NB4 (cell line): ENCODE measurements at regions not wholly inside any gene's neighbourhood (a gene's known extent, or its start where the extent isn't known, plus 50 kb on each side); places are given as distances from the start of the nearest gene placed in this dataset.

Experiments used
- DNase-seq: peaks from one replicate; pipeline ENCODE4 v3.0.0; 2010; ENCODE audit warnings: low read depth
- H3K4me3 ChIP-seq: one replicate; pipeline ENCODE4 v1.5.1; 2011; ENCODE audit warnings: mild to moderate bottlenecking, low read depth, low read length, moderate library complexity
- CTCF ChIP-seq: IDR thresholded peaks from one replicate; pipeline ENCODE4 v1.5.1; 2012; ENCODE audit warnings: low read depth, low read length
- MYC ChIP-seq: IDR thresholded peaks from 2 replicates; pipeline ENCODE4 v1.6.1; 2011; ENCODE audit warnings: low read depth, low read length
- POLR2A ChIP-seq: IDR thresholded peaks from 2 replicates; pipeline ENCODE4 v1.6.1; 2011; ENCODE audit warnings: mild to moderate bottlenecking; ENCODE audit not compliant: insufficient read length; ENCODE audit errors: extremely low read depth
- TF ChIP-seq, protein P1 (sequence below): IDR thresholded peaks from 2 replicates; pipeline ENCODE4 v1.6.1; 2011; ENCODE audit warnings: low read depth, low read length

GRCh38 chr6:165794179-165794601, 131.1 kb upstream of the PDE10A start:
- no peak for TF ChIP-seq CTCF
- no peak for TF ChIP-seq POLR2A
- TF ChIP-seq MYC = no peak
- TF ChIP-seq, protein P1, sequence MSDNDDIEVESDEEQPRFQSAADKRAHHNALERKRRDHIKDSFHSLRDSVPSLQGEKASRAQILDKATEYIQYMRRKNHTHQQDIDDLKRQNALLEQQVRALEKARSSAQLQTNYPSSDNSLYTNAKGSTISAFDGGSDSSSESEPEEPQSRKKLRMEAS = no peak
- no peak for DNase-seq
- H3K4me3 ChIP-seq = no peak overlapping the region

- TF ChIP-seq CTCF (no peak), MYC (no peak), POLR2A (no peak)
- TF ChIP-seq, protein P1 = no peak
- no peak for DNase-seq
- H3K4me3 ChIP-seq = no peak overlapping the region
These were observed 130.3 kb upstream of the PDE10A start for GRCh38 chr6:165793287-165793825.

DNA sequence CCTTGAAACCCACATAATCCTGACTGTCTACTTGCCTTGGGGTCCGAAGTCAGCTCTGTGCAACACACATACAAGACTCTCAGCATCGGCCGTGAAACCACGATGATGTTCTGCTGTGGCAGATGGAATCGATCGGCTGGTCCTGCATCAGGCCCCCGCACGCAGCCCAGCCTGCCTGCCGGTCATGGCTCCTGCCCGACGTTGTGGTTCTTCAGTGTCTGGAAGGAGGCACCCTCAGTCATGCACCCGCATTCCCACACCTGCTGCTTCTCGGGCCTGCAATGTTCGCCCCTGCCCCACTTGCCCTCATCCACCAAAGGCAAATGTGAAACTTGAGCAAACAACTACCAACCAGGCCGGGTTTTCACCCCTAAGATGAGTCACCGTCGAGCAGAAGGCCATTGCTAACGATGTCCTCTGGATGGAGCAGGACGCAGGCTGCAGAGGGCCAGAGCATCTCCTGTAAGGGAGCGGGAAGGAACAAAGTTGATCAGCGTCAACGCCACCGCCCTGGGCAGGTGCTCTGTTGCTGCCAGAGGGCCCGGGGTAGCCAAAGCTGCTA, 128.9 kb upstream of the PDE10A start:
- H3K4me3 ChIP-seq = no peak overlapping the region
- no peak for DNase-seq
- TF ChIP-seq POLR2A (no peak), CTCF (no peak), MYC (no peak)
- TF ChIP-seq, protein P1 = no peak

- no peak for DNase-seq
- TF ChIP-seq CTCF (no peak), MYC (no peak), POLR2A (no peak)
- TF ChIP-seq, protein P1 = no peak
- H3K4me3 ChIP-seq = no peak overlapping the region
These were observed 128.3 kb upstream of the PDE10A start for GRCh38 chr6:165791306-165791705.

DNA sequence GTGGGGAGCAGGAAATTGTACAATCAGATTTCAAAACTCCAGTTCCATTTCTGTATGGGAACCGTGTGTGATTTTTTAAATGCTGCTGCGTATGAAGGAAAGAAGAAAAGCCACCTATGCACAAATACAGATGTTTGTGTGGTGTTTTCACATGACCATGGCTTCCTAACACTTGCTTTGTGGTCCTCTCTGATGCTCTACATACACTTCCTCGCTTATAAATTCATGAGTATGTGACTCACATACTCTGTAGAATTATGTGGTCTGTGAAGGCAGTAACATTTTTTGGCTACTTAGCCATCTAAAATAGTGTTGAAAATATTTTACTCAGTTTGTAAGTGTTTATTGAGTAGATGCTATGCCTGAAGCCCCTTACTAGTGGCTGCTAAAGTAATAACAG, 119.8 kb upstream of the PDE10A start:
- TF ChIP-seq MYC (no peak), POLR2A (no peak), CTCF (no peak)
- TF ChIP-seq, protein P1 = no peak
- DNase-seq = no peak
- H3K4me3 ChIP-seq = no peak overlapping the region
